ENCODE measurements at regions not wholly inside any gene's neighbourhood (a gene's known extent, or its start where the extent isn't known, plus 50 kb on each side); places are given as distances from the start of the nearest gene placed in this dataset.

GRCh38 chr6:153599901-153600300 is 439.1 kb upstream of the OPRM1 start:
- TF ChIP-seq TAF1 (IDR thresholded peaks at IDR 0.05; ENCODE audit: low read depth) = no peak
- no peak for TF ChIP-seq SMC3 (conservative IDR thresholded peaks at IDR 0.05; ENCODE audit: poor library complexity)
- TF ChIP-seq POLR2AphosphoS5 (IDR thresholded peaks at IDR 0.05) = no peak
- TF ChIP-seq CTCF (IDR thresholded peaks at IDR 0.05; ENCODE audit: poor library complexity, severe bottlenecking) = no peak

Data from neural cell (in vitro differentiated cells).